Astrocyte (in vitro differentiated cells and primary cell): ENCODE measurements at regions not wholly inside any gene's neighbourhood (a gene's known extent, or its start where the extent isn't known, plus 50 kb on each side); places are given as distances from the start of the nearest gene placed in this dataset.

Experiments used
- DNase-seq: peaks from one replicate; pipeline ENCODE4 v3.0.0-alpha.2; 2010; ENCODE audit warnings: low read depth
- FAIRE-seq: peaks from 2 replicates; lab custom pipeline; 2011; peaks lifted over from hg19 to GRCh38; lab: Jason Lieb, UNC
- H2AFZ ChIP-seq: 2 replicates; pipeline ENCODE4 v1.6.0; 2012; ENCODE audit warnings: low read depth, low read length, inconsistent platforms
- H3K27ac ChIP-seq: 2 replicates; pipeline ENCODE4 v1.5.1; 2011; ENCODE audit warnings: low read depth, low read length, inconsistent platforms
- H3K27me3 ChIP-seq: 2 replicates; pipeline ENCODE4 v1.6.0; 2011; ENCODE audit warnings: low read length, inconsistent platforms; ENCODE audit not compliant: insufficient read depth
- H3K36me3 ChIP-seq: 2 replicates; pipeline ENCODE4 v1.5.1; 2011; ENCODE audit warnings: low read length, inconsistent platforms; ENCODE audit not compliant: insufficient read depth
- H3K4me1 ChIP-seq: 2 replicates; pipeline ENCODE4 v1.5.1; 2011; ENCODE audit warnings: low read length, inconsistent platforms; ENCODE audit not compliant: insufficient read depth
- H3K4me2 ChIP-seq: 2 replicates; pipeline ENCODE4 v1.6.0; 2012; ENCODE audit warnings: low read length, inconsistent platforms
- H3K4me3 ChIP-seq: 2 replicates; pipeline ENCODE4 v1.5.1; 2011; ENCODE audit warnings: low read depth, mild to moderate bottlenecking, low read length, inconsistent platforms; ENCODE audit not compliant: insufficient read depth
- H3K79me2 ChIP-seq: 2 replicates; pipeline ENCODE4 v1.6.0; 2012; ENCODE audit warnings: mild to moderate bottlenecking, low read length, inconsistent platforms; ENCODE audit not compliant: insufficient read depth
- H3K9ac ChIP-seq: 2 replicates; pipeline ENCODE4 v1.6.0; 2012; ENCODE audit warnings: mild to moderate bottlenecking, low read length, inconsistent platforms
- H3K9me3 ChIP-seq: 2 replicates; pipeline ENCODE4 v1.5.1; 2012; ENCODE audit warnings: low read depth, mild to moderate bottlenecking, low read length, inconsistent platforms; ENCODE audit not compliant: insufficient read depth
- H4K20me1 ChIP-seq: 2 replicates; pipeline ENCODE4 v1.6.0; 2012; ENCODE audit warnings: low read length, inconsistent platforms; ENCODE audit not compliant: insufficient read depth
- H3K27ac Mint-ChIP-seq: one replicate; pipeline ENCODE4 v1.8.0; 2021; ENCODE audit warnings: mild to moderate bottlenecking, mixed read lengths; ENCODE audit not compliant: unreplicated experiment
- H3K27me3 Mint-ChIP-seq: one replicate; pipeline ENCODE4 v1.8.0; 2021; ENCODE audit warnings: low read depth, mixed read lengths; ENCODE audit not compliant: unreplicated experiment
- H3K36me3 Mint-ChIP-seq: one replicate; pipeline ENCODE4 v1.8.0; 2021; ENCODE audit warnings: low read depth, mixed read lengths; ENCODE audit not compliant: unreplicated experiment
- H3K4me1 Mint-ChIP-seq: one replicate; pipeline ENCODE4 v1.8.0; 2021; ENCODE audit warnings: low read depth, mixed read lengths; ENCODE audit not compliant: unreplicated experiment
- H3K4me3 Mint-ChIP-seq: one replicate; pipeline ENCODE4 v1.8.0; 2021; ENCODE audit warnings: mild to moderate bottlenecking, moderate library complexity, mixed read lengths; ENCODE audit not compliant: unreplicated experiment
- H3K9me3 Mint-ChIP-seq: one replicate; pipeline ENCODE4 v1.8.0; 2021; ENCODE audit warnings: mild to moderate bottlenecking, mixed read lengths; ENCODE audit not compliant: unreplicated experiment
- CTCF ChIP-seq: IDR thresholded peaks from 2 replicates; pipeline ENCODE4 v1.5.1; 2011; ENCODE audit warnings: low read depth, mild to moderate bottlenecking, inconsistent platforms, low read length, moderate library complexity; ENCODE audit not compliant: insufficient read depth
- EZH2 ChIP-seq: IDR thresholded peaks from 2 replicates; pipeline ENCODE4 v1.6.1; 2012; ENCODE audit warnings: mild to moderate bottlenecking, low read length, inconsistent platforms; ENCODE audit not compliant: insufficient read depth

GRCh38 chr1:8107897-8108296, 81.8 kb upstream of the ERRFI1 start:
- Histone ChIP-seq H3K9me3 (no peaks in the 10 kb centered on the region), H4K20me1 (no peaks in the 10 kb centered on the region), H3K27ac (no peak overlapping the region), H3K9ac (no peak overlapping the region), H3K4me1 (peaks cover 5% of the 10 kb centered on the region), H3K79me2 (no peaks in the 10 kb centered on the region), H3K36me3 (no peaks in the 10 kb centered on the region), H2AFZ (no peak overlapping the region), H3K4me2 (no peak overlapping the region), H3K27me3 (no peaks in the 10 kb centered on the region), H3K4me3 (no peak overlapping the region)
- Mint-ChIP-seq H3K4me1 (peaks cover 8% of the 10 kb centered on the region), H3K27me3 (peaks cover 2% of the 10 kb centered on the region), H3K36me3 (peaks cover 2% of the 10 kb centered on the region), H3K4me3 (no peak overlapping the region), H3K9me3 (peaks cover 13% of the 10 kb centered on the region), H3K27ac (no peak overlapping the region)
- DNase-seq, result no peak
- FAIRE-seq, result no peak
- TF ChIP-seq EZH2 (no peak), CTCF (no peak)

- Mint-ChIP-seq H3K27me3 (peaks cover 2% of the 10 kb centered on the region), H3K4me1 (peaks cover 8% of the 10 kb centered on the region), H3K4me3 (no peak overlapping the region), H3K9me3 (peaks cover 10% of the 10 kb centered on the region), H3K27ac (peak overlapping the region; percentile 26), H3K36me3 (peaks cover 2% of the 10 kb centered on the region)
- TF ChIP-seq EZH2, result no peak
- TF ChIP-seq CTCF, result no peak
- Histone ChIP-seq H3K27me3 (no peaks in the 10 kb centered on the region), H3K4me3 (no peak overlapping the region), H3K4me1 (peaks cover 5% of the 10 kb centered on the region), H4K20me1 (no peaks in the 10 kb centered on the region), H3K36me3 (no peaks in the 10 kb centered on the region), H3K9me3 (no peaks in the 10 kb centered on the region), H3K79me2 (no peaks in the 10 kb centered on the region), H2AFZ (no peak overlapping the region), H3K9ac (no peak overlapping the region), H3K4me2 (no peak overlapping the region), H3K27ac (no peak overlapping the region)
- FAIRE-seq (no peak), DNase-seq (no peak)
Observed at GRCh38 chr1:8104278-8105236, 78.4 kb upstream of the ERRFI1 start.

DNA sequence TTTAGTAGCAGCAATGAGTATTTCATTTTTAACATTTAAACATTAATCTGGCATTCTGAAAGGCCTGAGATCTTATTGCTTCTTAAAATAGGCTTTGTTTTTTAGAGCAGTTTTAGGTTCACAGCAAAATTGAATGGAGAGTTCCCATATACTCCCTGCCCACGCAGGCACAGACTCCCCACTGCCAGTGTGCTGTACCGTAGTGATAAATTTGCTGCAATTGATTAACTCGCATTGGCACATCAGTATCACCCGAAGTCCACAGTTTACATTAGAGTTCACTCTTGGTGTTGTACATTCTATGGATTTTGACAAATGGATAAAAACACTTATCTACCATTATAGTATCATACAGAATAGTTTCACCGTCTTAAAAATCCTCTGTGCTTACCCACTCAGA, 71.8 kb upstream of the ERRFI1 start:
- H3K79me2 ChIP-seq, result no peaks in the 10 kb centered on the region
- no peak for DNase-seq
- H3K4me3 ChIP-seq, result no peak overlapping the region
- TF ChIP-seq EZH2 (no peak), CTCF (no peak)
- H4K20me1 ChIP-seq, result no peaks in the 10 kb centered on the region
- no peak for FAIRE-seq
- Mint-ChIP-seq H3K4me1 (peaks cover 38% of the 10 kb centered on the region), H3K4me3 (no peak overlapping the region), H3K36me3 (no peaks in the 10 kb centered on the region), H3K9me3 (peaks cover 3% of the 10 kb centered on the region), H3K27ac (peak overlapping the region; percentile 98), H3K27me3 (no peaks in the 10 kb centered on the region)
- peak overlapping the region; percentile 44 for H3K4me2 ChIP-seq
- H2AFZ ChIP-seq, result peak overlapping the region; percentile 3
- H3K36me3 ChIP-seq, result no peaks in the 10 kb centered on the region
- H3K27me3 ChIP-seq, result no peaks in the 10 kb centered on the region
- H3K27ac ChIP-seq, result peak overlapping the region; percentile 98
- peaks cover 43% of the 10 kb centered on the region for H3K4me1 ChIP-seq
- no peaks in the 10 kb centered on the region for H3K9me3 ChIP-seq
- H3K9ac ChIP-seq, result peak overlapping the region; percentile 78
